Effector memory CD4-positive, alpha-beta T cell (primary cell): ENCODE measurements at regions not wholly inside any gene's neighbourhood (a gene's known extent, or its start where the extent isn't known, plus 50 kb on each side); places are given as distances from the start of the nearest gene placed in this dataset.

Source experiments
- DNase-seq, 3 donors: peaks; one replicate each; pipeline ENCODE4 v3.0.0-alpha.2; 2020
- H3K27ac ChIP-seq: 2 replicates; pipeline ENCODE4 v1.7.0; 2013; ENCODE audit warnings: mild to moderate bottlenecking, low read length, moderate library complexity; ENCODE audit not compliant: insufficient read depth, poor library complexity, severe bottlenecking
- H3K27me3 ChIP-seq: replicated peaks from 2 replicates; pipeline ENCODE4 v1.7.0; 2013; ENCODE audit warnings: mild to moderate bottlenecking, low read length; ENCODE audit not compliant: insufficient read depth, control insufficient read depth, poor library complexity, severe bottlenecking
- H3K36me3 ChIP-seq: 2 replicates; pipeline ENCODE4 v1.7.0; 2013; ENCODE audit warnings: mild to moderate bottlenecking, low read length, moderate library complexity; ENCODE audit not compliant: control insufficient read depth, insufficient read depth
- H3K4me1 ChIP-seq: 2 replicates; pipeline ENCODE4 v1.7.0; 2013; ENCODE audit warnings: low read length, mild to moderate bottlenecking; ENCODE audit not compliant: control insufficient read depth, insufficient read depth, poor library complexity, severe bottlenecking
- H3K4me3 ChIP-seq: 2 replicates; pipeline ENCODE4 v1.7.0; 2013; ENCODE audit warnings: low read length, low read depth, mild to moderate bottlenecking; ENCODE audit not compliant: insufficient read depth, poor library complexity, severe bottlenecking
- H3K9me3 ChIP-seq: 2 replicates; pipeline ENCODE4 v1.7.0; 2013; ENCODE audit warnings: mild to moderate bottlenecking, low read length, moderate library complexity; ENCODE audit not compliant: control insufficient read depth

GRCh38 chr2:176678571-176678970 lies 409.3 kb downstream of the MTX2 start:
- Histone ChIP-seq H3K4me3 (no peak overlapping the region), H3K9me3 (no peaks in the 10 kb centered on the region), H3K27ac (no peak overlapping the region), H3K27me3 (no peaks in the 10 kb centered on the region), H3K36me3 (no peaks in the 10 kb centered on the region), H3K4me1 (no peaks in the 10 kb centered on the region)
- no peak for DNase-seq

- no peak for DNase-seq
- no peaks in the 10 kb centered on the region for H3K36me3 ChIP-seq
- H3K27me3 ChIP-seq = no peaks in the 10 kb centered on the region
- H3K4me1 ChIP-seq = no peaks in the 10 kb centered on the region
- no peaks in the 10 kb centered on the region for H3K9me3 ChIP-seq
- no peak overlapping the region for H3K27ac ChIP-seq
- H3K4me3 ChIP-seq = no peak overlapping the region
Observed at GRCh38 chr2:176679061-176679669, 409.9 kb downstream of the MTX2 start.

- Histone ChIP-seq H3K4me3 (no peak overlapping the region), H3K36me3 (no peaks in the 10 kb centered on the region), H3K27ac (no peak overlapping the region), H3K27me3 (no peaks in the 10 kb centered on the region), H3K4me1 (no peaks in the 10 kb centered on the region), H3K9me3 (no peaks in the 10 kb centered on the region)
- DNase-seq = no peak
Observed at GRCh38 chr2:176680916-176681516, 411.8 kb downstream of the MTX2 start.

GRCh38 chr2:176681584-176682115 lies 412.4 kb downstream of the MTX2 start:
- no peaks in the 10 kb centered on the region for H3K36me3 ChIP-seq
- DNase-seq = no peak
- no peak overlapping the region for H3K4me3 ChIP-seq
- no peak overlapping the region for H3K27ac ChIP-seq
- H3K9me3 ChIP-seq = no peaks in the 10 kb centered on the region
- no peaks in the 10 kb centered on the region for H3K4me1 ChIP-seq
- peaks cover 2% of the 10 kb centered on the region for H3K27me3 ChIP-seq

GRCh38 chr2:176682278-176682677 lies 413.0 kb downstream of the MTX2 start:
- no peaks in the 10 kb centered on the region for H3K36me3 ChIP-seq
- H3K4me3 ChIP-seq = no peak overlapping the region
- H3K9me3 ChIP-seq = no peaks in the 10 kb centered on the region
- H3K27me3 ChIP-seq = peaks cover 2% of the 10 kb centered on the region
- no peak for DNase-seq
- H3K27ac ChIP-seq = no peak overlapping the region
- no peaks in the 10 kb centered on the region for H3K4me1 ChIP-seq

- H3K9me3 ChIP-seq = no peaks in the 10 kb centered on the region
- H3K27ac ChIP-seq = no peak overlapping the region
- H3K4me3 ChIP-seq = no peak overlapping the region
- peaks cover 2% of the 10 kb centered on the region for H3K27me3 ChIP-seq
- H3K36me3 ChIP-seq = no peaks in the 10 kb centered on the region
- no peaks in the 10 kb centered on the region for H3K4me1 ChIP-seq
- no peak for DNase-seq
Observed at GRCh38 chr2:176683618-176684111, 414.4 kb downstream of the MTX2 start.

- peaks cover 2% of the 10 kb centered on the region for H3K27me3 ChIP-seq
- H3K4me1 ChIP-seq = no peaks in the 10 kb centered on the region
- no peaks in the 10 kb centered on the region for H3K36me3 ChIP-seq
- H3K9me3 ChIP-seq = no peaks in the 10 kb centered on the region
- no peak overlapping the region for H3K27ac ChIP-seq
- H3K4me3 ChIP-seq = no peak overlapping the region
- DNase-seq = no peak
Observed at GRCh38 chr2:176685908-176686307, 416.7 kb downstream of the MTX2 start.

- DNase-seq = no peak
- Histone ChIP-seq H3K36me3 (no peaks in the 10 kb centered on the region), H3K27me3 (peaks cover 2% of the 10 kb centered on the region), H3K27ac (no peak overlapping the region), H3K4me1 (no peaks in the 10 kb centered on the region), H3K9me3 (no peaks in the 10 kb centered on the region), H3K4me3 (no peak overlapping the region)
Observed at GRCh38 chr2:176686328-176686727, 417.1 kb downstream of the MTX2 start.

GRCh38 chr2:176687342-176687741 lies 418.1 kb downstream of the MTX2 start:
- Histone ChIP-seq H3K4me1 (no peaks in the 10 kb centered on the region), H3K9me3 (no peaks in the 10 kb centered on the region), H3K27ac (no peak overlapping the region), H3K36me3 (no peaks in the 10 kb centered on the region), H3K4me3 (no peak overlapping the region), H3K27me3 (peaks cover 2% of the 10 kb centered on the region)
- no peak for DNase-seq

- no peak overlapping the region for H3K27ac ChIP-seq
- no peak for DNase-seq
- H3K36me3 ChIP-seq = no peaks in the 10 kb centered on the region
- peaks cover 2% of the 10 kb centered on the region for H3K27me3 ChIP-seq
- H3K9me3 ChIP-seq = no peaks in the 10 kb centered on the region
- H3K4me3 ChIP-seq = no peak overlapping the region
- no peaks in the 10 kb centered on the region for H3K4me1 ChIP-seq
Observed at GRCh38 chr2:176687944-176688343, 418.7 kb downstream of the MTX2 start.
